Breast epithelium (tissue), 4 donors: ENCODE measurements at regions not wholly inside any gene's neighbourhood (a gene's known extent, or its start where the extent isn't known, plus 50 kb on each side); places are given as distances from the start of the nearest gene placed in this dataset.

Experiments used
- DNase-seq, 2 donors: peaks; one replicate each; pipeline ENCODE4 v3.0.0-alpha.2; 2019; ENCODE audit warnings: low spot score in 2 of 2
- H3K27ac ChIP-seq, 2 donors: fragments of 200-600 bp; sonication (generic) in 1 of 2; one replicate each; pipeline ENCODE4 v1.5.1; 2016 to 2019; ENCODE audit warnings: mild to moderate bottlenecking in 1 of 2
- H3K27me3 ChIP-seq, 2 donors: fragments of 200-600 bp; sonication (generic) in 1 of 2; one replicate each; pipeline versions ENCODE4 v1.5.1 to v1.6.0; 2017 to 2019; ENCODE audit warnings: control low read depth in 1 of 2, mild to moderate bottlenecking in 1 of 2
- H3K36me3 ChIP-seq: fragments of 200-600 bp; one replicate; pipeline ENCODE4 v1.5.1; 2019
- H3K4me1 ChIP-seq, 2 donors: fragments of 200-600 bp; sonication (generic); one replicate each; pipeline ENCODE4 v1.5.1; 2016 to 2019; ENCODE audit warnings: control low read depth in 1 of 2
- H3K4me3 ChIP-seq, 3 donors: fragments of 200-600 bp; sonication (generic); 1 replicate in 2 of 3; 2 replicates in 1 of 3; pipeline ENCODE4 v1.5.1; 2016 to 2019; ENCODE audit warnings: mild to moderate bottlenecking in 3 of 3, moderate library complexity in 2 of 3
- H3K9me3 ChIP-seq, 2 donors: fragments of 200-600 bp; sonication (generic) in 1 of 2; one replicate each; pipeline ENCODE4 v1.5.1; 2016 to 2019; ENCODE audit warnings: control low read depth in 1 of 2
- POLR2A ChIP-seq: fragments of 450-650 bp; IDR thresholded peaks from one replicate; pipeline ENCODE4 v1.6.1; 2016; ENCODE audit warnings: antibody characterized with exemption, mild to moderate bottlenecking, moderate library complexity
- POLR2AphosphoS5 ChIP-seq, 3 donors: sonication (generic); formaldehyde crosslinking; IDR thresholded peaks; one replicate each; pipeline ENCODE4 v1.6.1; 2017; ENCODE audit warnings: antibody characterized with exemption in 3 of 3
- intact Hi-C: fragments of 100-400 bp; cut with DNase I; formaldehyde crosslinking; loops from one replicate; pipeline ENCODE4 v1.15.1; 2023; ENCODE audit warnings: low total_unique reads
- TF ChIP-seq, protein P1 (sequence below), 3 donors: fragments of 450-650 bp; IDR thresholded peaks; one replicate each; pipeline ENCODE4 v1.5.1; 2016 to 2017; ENCODE audit warnings: antibody characterized with exemption in 3 of 3, mild to moderate bottlenecking in 3 of 3, moderate library complexity in 3 of 3

DNA sequence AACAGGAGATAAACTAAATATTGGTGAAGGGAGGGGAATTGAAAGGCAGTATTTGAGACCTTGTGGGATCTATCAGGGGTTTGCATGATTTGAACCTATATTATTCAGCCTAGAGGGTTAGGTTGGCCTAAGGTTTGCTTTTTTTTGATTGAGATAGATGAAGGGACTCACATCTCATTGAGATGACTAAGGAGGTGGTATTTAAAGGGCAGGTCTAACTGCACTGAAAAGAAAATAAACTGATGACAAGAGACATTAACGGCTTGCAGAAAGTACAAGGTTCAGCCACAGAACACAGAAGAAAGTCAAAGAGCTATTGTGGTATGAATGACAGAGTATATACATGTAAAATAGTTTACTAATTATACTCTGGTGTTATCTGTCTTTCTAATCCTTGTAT is 412.7 kb downstream of the CDH10 start:
- intact Hi-C loops: no loop called here
- Histone ChIP-seq H3K9me3 (no peaks in the 10 kb centered on the region), H3K27me3 (no peaks in the 10 kb centered on the region), H3K36me3 (no peaks in the 10 kb centered on the region), H3K27ac (no peak overlapping the region), H3K4me3 (no peak overlapping the region), H3K4me1 (no peaks in the 10 kb centered on the region)
- no peak for DNase-seq
- TF ChIP-seq, protein P1, sequence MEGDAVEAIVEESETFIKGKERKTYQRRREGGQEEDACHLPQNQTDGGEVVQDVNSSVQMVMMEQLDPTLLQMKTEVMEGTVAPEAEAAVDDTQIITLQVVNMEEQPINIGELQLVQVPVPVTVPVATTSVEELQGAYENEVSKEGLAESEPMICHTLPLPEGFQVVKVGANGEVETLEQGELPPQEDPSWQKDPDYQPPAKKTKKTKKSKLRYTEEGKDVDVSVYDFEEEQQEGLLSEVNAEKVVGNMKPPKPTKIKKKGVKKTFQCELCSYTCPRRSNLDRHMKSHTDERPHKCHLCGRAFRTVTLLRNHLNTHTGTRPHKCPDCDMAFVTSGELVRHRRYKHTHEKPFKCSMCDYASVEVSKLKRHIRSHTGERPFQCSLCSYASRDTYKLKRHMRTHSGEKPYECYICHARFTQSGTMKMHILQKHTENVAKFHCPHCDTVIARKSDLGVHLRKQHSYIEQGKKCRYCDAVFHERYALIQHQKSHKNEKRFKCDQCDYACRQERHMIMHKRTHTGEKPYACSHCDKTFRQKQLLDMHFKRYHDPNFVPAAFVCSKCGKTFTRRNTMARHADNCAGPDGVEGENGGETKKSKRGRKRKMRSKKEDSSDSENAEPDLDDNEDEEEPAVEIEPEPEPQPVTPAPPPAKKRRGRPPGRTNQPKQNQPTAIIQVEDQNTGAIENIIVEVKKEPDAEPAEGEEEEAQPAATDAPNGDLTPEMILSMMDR (IDR thresholded peaks at IDR 0.05): no peak
- TF ChIP-seq POLR2AphosphoS5 (IDR thresholded peaks at IDR 0.05) (no peak), POLR2A (no peak)

DNA sequence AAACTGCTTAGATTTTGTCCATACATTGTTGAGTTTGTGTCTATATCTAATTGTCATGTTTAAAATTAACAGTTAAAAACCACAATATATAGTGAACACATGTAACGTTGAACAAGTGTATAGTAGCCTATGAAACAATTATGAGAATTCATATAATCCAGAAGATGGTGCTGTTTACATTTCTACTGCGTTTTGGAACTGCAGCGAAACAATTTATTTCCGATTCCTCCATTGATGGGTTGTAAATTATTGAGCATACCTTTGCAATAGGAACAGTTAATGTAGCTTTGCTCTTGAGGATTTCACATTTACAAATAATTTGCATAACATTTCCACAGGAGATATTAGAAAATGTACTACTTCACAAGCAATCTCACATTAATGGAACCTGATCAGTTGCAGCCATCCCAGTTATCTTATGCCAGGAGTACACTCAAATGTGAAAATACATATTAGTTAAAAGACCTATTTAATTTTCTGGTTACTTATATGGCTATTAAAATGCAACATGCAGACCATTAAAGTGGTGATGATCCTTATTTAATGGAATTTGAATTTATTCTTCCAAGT is 411.8 kb downstream of the CDH10 start:
- no peaks in the 10 kb centered on the region for H3K27me3 ChIP-seq
- no peaks in the 10 kb centered on the region for H3K36me3 ChIP-seq
- no peak overlapping the region for H3K4me3 ChIP-seq
- intact Hi-C loops: no loop called here
- TF ChIP-seq POLR2AphosphoS5 (IDR thresholded peaks at IDR 0.05) (no peak), POLR2A (no peak)
- TF ChIP-seq, protein P1 (IDR thresholded peaks at IDR 0.05): no peak
- H3K9me3 ChIP-seq: no peaks in the 10 kb centered on the region
- H3K4me1 ChIP-seq: no peaks in the 10 kb centered on the region
- DNase-seq: no peak
- no peak overlapping the region for H3K27ac ChIP-seq

DNA sequence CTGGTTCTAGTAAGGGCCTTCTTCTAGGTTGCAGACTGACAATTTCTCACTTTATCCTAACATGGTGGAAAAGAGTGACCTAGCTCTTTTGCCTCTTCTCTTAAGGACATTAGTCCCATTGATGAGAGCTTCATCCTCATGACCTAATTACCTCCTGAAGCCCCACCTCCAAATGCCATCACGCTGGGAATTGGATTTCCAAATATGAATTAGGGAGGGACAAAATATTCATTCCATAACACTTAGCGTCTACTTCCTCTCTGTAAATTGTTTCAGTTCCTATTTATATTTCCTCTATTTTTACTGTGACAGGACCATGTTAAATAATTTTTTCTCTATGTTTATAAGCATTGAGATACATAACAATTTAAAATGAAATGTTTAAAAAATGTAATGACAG is 408.8 kb downstream of the CDH10 start:
- H3K4me1 ChIP-seq: no peaks in the 10 kb centered on the region
- intact Hi-C loops: no loop called here
- TF ChIP-seq, protein P1 (IDR thresholded peaks at IDR 0.05): no peak
- TF ChIP-seq POLR2AphosphoS5 (IDR thresholded peaks at IDR 0.05): no peak
- no peak for TF ChIP-seq POLR2A

DNA sequence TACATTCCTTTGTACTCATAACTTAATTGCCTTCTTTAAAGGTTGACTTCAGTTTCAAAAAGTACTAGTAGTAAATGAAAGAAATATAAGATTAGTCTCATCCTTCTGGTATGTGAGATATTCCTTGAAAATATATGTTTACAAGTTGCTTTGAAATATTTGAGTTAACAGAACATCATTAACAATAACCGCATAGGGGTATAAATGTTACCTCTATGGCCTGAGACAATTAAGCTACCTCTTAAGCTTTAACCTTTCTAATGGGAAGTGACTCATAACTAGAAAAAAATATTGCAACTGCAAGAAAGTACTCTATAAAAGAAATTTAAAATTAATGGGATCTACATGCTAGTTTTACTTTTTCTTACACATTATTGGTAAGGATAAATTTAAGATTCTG is 399.0 kb downstream of the CDH10 start:
- Histone ChIP-seq H3K27ac (no peak overlapping the region), H3K36me3 (no peaks in the 10 kb centered on the region), H3K9me3 (no peaks in the 10 kb centered on the region), H3K27me3 (no peaks in the 10 kb centered on the region), H3K4me3 (no peak overlapping the region), H3K4me1 (no peaks in the 10 kb centered on the region)
- DNase-seq: no peak
- TF ChIP-seq POLR2A (no peak), POLR2AphosphoS5 (IDR thresholded peaks at IDR 0.05) (no peak)
- TF ChIP-seq, protein P1 (IDR thresholded peaks at IDR 0.05): no peak
- intact Hi-C loops: no loop called here

More for the DNA sequence above, 408.8 kb downstream of the CDH10 start:
- no peak for DNase-seq
- Histone ChIP-seq H3K36me3 (no peaks in the 10 kb centered on the region), H3K27me3 (no peaks in the 10 kb centered on the region), H3K9me3 (no peaks in the 10 kb centered on the region), H3K4me3 (no peak overlapping the region), H3K27ac (no peak overlapping the region)

DNA sequence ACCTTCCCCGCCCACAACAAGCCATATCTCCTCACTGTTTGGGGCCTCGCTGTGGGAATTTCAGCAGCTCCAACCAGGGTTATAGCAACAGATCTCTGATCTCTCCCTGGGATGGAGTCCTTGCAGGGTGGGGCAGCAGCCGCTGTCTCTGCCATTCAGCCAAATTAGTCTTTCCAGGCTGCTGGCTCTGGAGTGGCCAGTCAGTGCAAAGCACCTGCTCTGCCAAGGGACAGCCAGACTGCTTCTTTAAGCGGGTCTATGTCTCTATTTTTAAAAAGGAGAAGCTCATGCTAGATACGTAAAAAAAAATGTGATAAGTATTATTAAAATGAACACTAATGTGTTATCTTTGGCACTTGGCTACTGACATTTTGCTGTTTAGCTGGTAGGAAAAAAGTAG is 380.2 kb downstream of the CDH10 start:
- Histone ChIP-seq H3K9me3 (no peaks in the 10 kb centered on the region), H3K27me3 (no peaks in the 10 kb centered on the region), H3K4me3 (no peak overlapping the region), H3K27ac (no peak overlapping the region), H3K4me1 (no peaks in the 10 kb centered on the region), H3K36me3 (no peaks in the 10 kb centered on the region)
- intact Hi-C loops: no loop called here
- TF ChIP-seq POLR2A (no peak), POLR2AphosphoS5 (IDR thresholded peaks at IDR 0.05) (no peak)
- TF ChIP-seq, protein P1 (IDR thresholded peaks at IDR 0.05): no peak
- no peak for DNase-seq
